ENCODE measurements at regions not wholly inside any gene's neighbourhood (a gene's known extent, or its start where the extent isn't known, plus 50 kb on each side); places are given as distances from the start of the nearest gene placed in this dataset.
"Not testable (repeated sequence)": the region's sequence is repeated elsewhere in the genome, so short reads cannot be mapped to it uniquely, and the experiment has no call there.

- DNase-seq (no peak), ATAC-seq (no peak)
- H3K4me3 Mint-ChIP-seq: no peak overlapping the region
- H3K4me1 Mint-ChIP-seq (ENCODE audit: low read depth): no peaks in the 10 kb centered on the region
- no peaks in the 10 kb centered on the region for H3K36me3 Mint-ChIP-seq (ENCODE audit: low read depth)
- CTCF ChIA-PET: no interaction called here
- no peak for TF ChIP-seq CTCF (IDR thresholded peaks at IDR 0.05)
- peaks cover 3% of the 10 kb centered on the region for H3K27me3 Mint-ChIP-seq
- intact Hi-C loops (cut with micrococcal nuclease): no loop called here
- H3K27ac Mint-ChIP-seq: no peak overlapping the region
- POLR2A ChIA-PET: no interaction called here
- no peaks in the 10 kb centered on the region for H3K9me3 Mint-ChIP-seq
Observed at GRCh38 chr1:194431121-194431520, 1244.7 kb upstream of the B3GALT2 start.

- peaks cover 1% of the 10 kb centered on the region for H3K27me3 Mint-ChIP-seq
- no peaks in the 10 kb centered on the region for H3K36me3 Mint-ChIP-seq (ENCODE audit: low read depth)
- H3K4me3 Mint-ChIP-seq: no peak overlapping the region
- DNase-seq: no peak
- ChIA-PET CTCF (no interaction called here), POLR2A (no interaction called here)
- H3K4me1 Mint-ChIP-seq (ENCODE audit: low read depth): no peaks in the 10 kb centered on the region
- no peak overlapping the region for H3K27ac Mint-ChIP-seq
- no peak for ATAC-seq
- no peak for TF ChIP-seq CTCF (IDR thresholded peaks at IDR 0.05)
- intact Hi-C loops (cut with micrococcal nuclease): no loop called here
- no peaks in the 10 kb centered on the region for H3K9me3 Mint-ChIP-seq
Observed at GRCh38 chr1:194420706-194421105, 1234.3 kb upstream of the B3GALT2 start.

- intact Hi-C loops (cut with micrococcal nuclease): no loop called here
- no peak for DNase-seq
- CTCF ChIA-PET: no interaction called here
- ATAC-seq: no peak
- TF ChIP-seq CTCF (IDR thresholded peaks at IDR 0.05): no peak
- Mint-ChIP-seq H3K27me3 (peaks cover 1% of the 10 kb centered on the region), H3K27ac (no peak overlapping the region), H3K4me3 (no peak overlapping the region), H3K9me3 (no peaks in the 10 kb centered on the region), H3K4me1 (ENCODE audit: low read depth) (no peaks in the 10 kb centered on the region), H3K36me3 (ENCODE audit: low read depth) (no peaks in the 10 kb centered on the region)
- POLR2A ChIA-PET: no interaction called here
Observed at GRCh38 chr1:194419721-194420120, 1233.3 kb upstream of the B3GALT2 start.

GRCh38 chr1:194410756-194411155, 1224.3 kb upstream of the B3GALT2 start:
- DNase-seq (no peak), ATAC-seq (no peak)
- no peak overlapping the region for H3K27ac Mint-ChIP-seq
- ChIA-PET POLR2A (no interaction called here), CTCF (no interaction called here)
- no peaks in the 10 kb centered on the region for H3K4me1 Mint-ChIP-seq (ENCODE audit: low read depth)
- TF ChIP-seq CTCF (IDR thresholded peaks at IDR 0.05): no peak
- H3K9me3 Mint-ChIP-seq: no peaks in the 10 kb centered on the region
- H3K36me3 Mint-ChIP-seq (ENCODE audit: low read depth): no peaks in the 10 kb centered on the region
- no peaks in the 10 kb centered on the region for H3K27me3 Mint-ChIP-seq
- intact Hi-C loops (cut with micrococcal nuclease): no loop called here
- H3K4me3 Mint-ChIP-seq: no peak overlapping the region

GRCh38 chr1:194407238-194407637, 1220.8 kb upstream of the B3GALT2 start:
- ATAC-seq; DNase-seq; CTCF ChIA-PET; H3K9me3 Mint-ChIP-seq; H3K27ac Mint-ChIP-seq; H3K4me1 Mint-ChIP-seq (ENCODE audit: low read depth); H3K27me3 Mint-ChIP-seq; H3K36me3 Mint-ChIP-seq (ENCODE audit: low read depth); POLR2A ChIA-PET; H3K4me3 Mint-ChIP-seq; intact Hi-C loops (cut with micrococcal nuclease): not testable (repeated sequence)

- Mint-ChIP-seq H3K27ac (no peak overlapping the region), H3K4me1 (ENCODE audit: low read depth) (no peaks in the 10 kb centered on the region), H3K4me3 (no peak overlapping the region), H3K27me3 (peaks cover 2% of the 10 kb centered on the region), H3K9me3 (no peaks in the 10 kb centered on the region), H3K36me3 (ENCODE audit: low read depth) (no peaks in the 10 kb centered on the region)
- DNase-seq: no peak
- TF ChIP-seq CTCF (IDR thresholded peaks at IDR 0.05): no peak
- intact Hi-C loops (cut with micrococcal nuclease): no loop called here
- CTCF ChIA-PET: no interaction called here
- ATAC-seq: no peak
- POLR2A ChIA-PET: no interaction called here
Observed at GRCh38 chr1:194394676-194395075, 1208.3 kb upstream of the B3GALT2 start.
